ENCODE measurements at regions not wholly inside any gene's neighbourhood (a gene's known extent, or its start where the extent isn't known, plus 50 kb on each side); places are given as distances from the start of the nearest gene placed in this dataset.

DNA sequence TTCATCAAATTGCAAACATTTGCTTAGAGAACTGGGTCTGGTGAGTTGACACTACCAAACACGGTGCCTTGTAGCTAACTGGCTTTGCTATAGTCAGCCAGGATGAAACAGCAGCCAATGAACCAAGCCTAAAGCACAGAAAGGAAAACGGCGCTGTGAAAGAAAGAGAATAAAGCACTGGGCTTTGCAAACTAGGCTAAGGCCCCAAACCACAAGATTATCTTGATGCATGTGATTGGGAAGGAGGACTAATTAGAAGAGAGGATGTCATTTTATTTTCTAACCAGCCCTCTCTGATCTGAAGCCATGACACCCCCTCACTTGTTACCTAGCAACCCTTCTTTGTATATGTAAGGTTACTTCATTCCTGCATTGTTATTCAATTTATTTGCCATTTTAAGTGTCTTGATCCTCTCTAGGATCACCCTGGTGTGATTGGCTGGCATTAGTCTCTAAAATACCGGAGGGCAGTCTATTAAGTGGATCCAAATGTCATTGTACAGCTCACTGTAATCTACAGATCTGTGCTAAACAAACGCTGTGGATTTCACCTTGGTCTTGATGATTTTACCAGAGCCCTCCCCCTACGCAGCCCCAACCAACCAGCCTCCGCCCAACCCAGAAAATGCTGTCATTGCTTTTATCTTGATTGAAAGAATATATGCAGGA lies 395.4 kb upstream of the ACVR2A start:
- H3K9me3 ChIP-seq = no peaks in the 10 kb centered on the region
- TF ChIP-seq, protein P1, sequence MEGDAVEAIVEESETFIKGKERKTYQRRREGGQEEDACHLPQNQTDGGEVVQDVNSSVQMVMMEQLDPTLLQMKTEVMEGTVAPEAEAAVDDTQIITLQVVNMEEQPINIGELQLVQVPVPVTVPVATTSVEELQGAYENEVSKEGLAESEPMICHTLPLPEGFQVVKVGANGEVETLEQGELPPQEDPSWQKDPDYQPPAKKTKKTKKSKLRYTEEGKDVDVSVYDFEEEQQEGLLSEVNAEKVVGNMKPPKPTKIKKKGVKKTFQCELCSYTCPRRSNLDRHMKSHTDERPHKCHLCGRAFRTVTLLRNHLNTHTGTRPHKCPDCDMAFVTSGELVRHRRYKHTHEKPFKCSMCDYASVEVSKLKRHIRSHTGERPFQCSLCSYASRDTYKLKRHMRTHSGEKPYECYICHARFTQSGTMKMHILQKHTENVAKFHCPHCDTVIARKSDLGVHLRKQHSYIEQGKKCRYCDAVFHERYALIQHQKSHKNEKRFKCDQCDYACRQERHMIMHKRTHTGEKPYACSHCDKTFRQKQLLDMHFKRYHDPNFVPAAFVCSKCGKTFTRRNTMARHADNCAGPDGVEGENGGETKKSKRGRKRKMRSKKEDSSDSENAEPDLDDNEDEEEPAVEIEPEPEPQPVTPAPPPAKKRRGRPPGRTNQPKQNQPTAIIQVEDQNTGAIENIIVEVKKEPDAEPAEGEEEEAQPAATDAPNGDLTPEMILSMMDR (IDR thresholded peaks at IDR 0.05) = no peak
- no peak overlapping the region for H3K4me3 ChIP-seq
- ATAC-seq = peak; percentile 19
- H3K36me3 ChIP-seq (ENCODE audit: low read depth) = no peaks in the 10 kb centered on the region
- intact Hi-C loops (cut with DNase I, micrococcal nuclease) = no loop called here
- no peaks in the 10 kb centered on the region for H3K4me1 ChIP-seq (ENCODE audit: low read depth)
- DNase-seq = no peak

DNA sequence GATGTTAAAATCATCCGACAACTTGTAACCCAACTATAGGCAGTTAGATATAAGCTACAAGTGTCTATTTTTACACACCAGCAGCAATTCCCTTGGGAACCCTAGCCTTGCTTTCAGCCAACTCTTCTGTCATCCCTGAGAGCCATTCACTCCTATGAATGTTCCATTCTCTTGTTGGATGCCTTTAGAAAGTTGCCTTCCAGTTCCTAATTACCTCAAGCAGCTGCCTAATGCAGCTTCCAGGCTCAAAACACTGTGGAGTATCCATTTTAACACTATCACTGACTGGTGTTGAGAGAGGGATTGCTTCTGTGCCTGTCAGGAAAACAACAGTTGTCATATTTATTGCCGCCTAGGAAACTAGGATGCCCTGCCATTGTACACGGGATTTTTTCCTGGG lies 402.0 kb upstream of the ACVR2A start:
- Histone ChIP-seq H3K9me3 (no peaks in the 10 kb centered on the region), H3K4me3 (no peak overlapping the region), H3K36me3 (ENCODE audit: low read depth) (no peaks in the 10 kb centered on the region), H3K4me1 (ENCODE audit: low read depth) (no peaks in the 10 kb centered on the region)
- no peak for ATAC-seq
- TF ChIP-seq, protein P1 (IDR thresholded peaks at IDR 0.05) = no peak
- no peak for DNase-seq
- intact Hi-C loops (cut with DNase I, micrococcal nuclease) = no loop called here

DNA sequence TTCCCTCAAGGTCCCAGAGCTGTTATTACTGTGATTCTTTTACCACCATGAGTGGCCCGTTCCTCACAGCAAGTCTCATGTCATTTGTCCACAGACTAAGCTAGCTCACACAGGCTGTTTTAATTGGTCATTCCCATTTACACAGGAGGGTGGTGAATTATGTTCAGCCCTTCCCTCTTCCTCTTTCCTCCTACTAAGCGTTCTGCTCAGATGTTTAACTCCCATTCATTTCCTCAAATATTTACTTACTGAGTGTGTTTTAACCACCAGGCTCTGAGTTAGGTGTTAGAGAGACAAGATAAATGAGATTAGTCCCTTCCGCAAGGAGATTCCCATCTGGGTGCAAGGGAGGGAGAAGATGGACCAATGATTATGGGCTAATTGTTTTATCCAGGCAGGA lies 403.6 kb upstream of the ACVR2A start:
- no peaks in the 10 kb centered on the region for H3K4me1 ChIP-seq (ENCODE audit: low read depth)
- peak; percentile 83 for ATAC-seq
- intact Hi-C loops (cut with DNase I, micrococcal nuclease) = no loop called here
- DNase-seq = no peak
- TF ChIP-seq, protein P1 (IDR thresholded peaks at IDR 0.05) = no peak
- H3K36me3 ChIP-seq (ENCODE audit: low read depth) = no peaks in the 10 kb centered on the region
- no peaks in the 10 kb centered on the region for H3K9me3 ChIP-seq
- H3K4me3 ChIP-seq = no peak overlapping the region

DNA sequence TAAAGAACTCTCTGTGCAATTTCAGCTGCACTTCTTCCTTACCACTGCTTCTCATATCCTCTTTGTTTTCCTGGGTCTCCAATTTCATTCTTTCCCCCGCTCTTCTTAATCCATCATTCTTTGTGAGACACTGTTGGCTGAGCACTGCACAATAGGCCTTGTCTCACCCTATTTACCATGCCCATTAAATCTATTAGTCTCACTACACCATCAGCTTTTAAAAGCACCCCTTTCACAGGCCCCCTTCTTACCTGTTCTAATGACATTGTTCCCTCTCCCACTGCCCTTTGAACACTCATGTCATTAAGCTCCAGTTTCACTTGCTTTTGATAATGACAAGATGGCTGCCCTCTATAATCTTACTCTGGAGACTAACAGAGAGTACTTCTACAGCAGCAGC lies 404.1 kb upstream of the ACVR2A start:
- H3K4me3 ChIP-seq = no peak overlapping the region
- H3K36me3 ChIP-seq (ENCODE audit: low read depth) = no peaks in the 10 kb centered on the region
- peak; percentile 10 for ATAC-seq
- no peaks in the 10 kb centered on the region for H3K4me1 ChIP-seq (ENCODE audit: low read depth)
- TF ChIP-seq, protein P1 (IDR thresholded peaks at IDR 0.05) = no peak
- intact Hi-C loops (cut with DNase I, micrococcal nuclease) = no loop called here
- DNase-seq = no peak
- H3K9me3 ChIP-seq = no peaks in the 10 kb centered on the region

DNA sequence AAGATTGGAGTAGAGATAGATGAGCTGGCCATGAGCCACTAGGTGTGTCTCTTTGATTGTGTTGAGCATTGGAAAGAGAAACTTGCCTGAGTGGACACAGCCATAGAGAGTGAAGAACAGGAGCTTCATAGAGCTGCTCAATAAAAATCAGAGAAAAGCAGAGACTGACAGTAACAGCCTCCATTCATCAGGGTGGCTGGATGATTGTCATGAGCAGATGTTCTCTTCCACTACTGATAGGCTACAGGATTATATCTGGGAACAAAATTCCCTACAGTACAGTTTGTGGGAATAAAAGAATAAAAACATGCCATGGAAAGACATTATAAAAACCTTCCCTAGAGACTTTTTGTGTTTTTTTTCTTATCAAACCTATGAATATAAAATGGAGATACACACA lies 404.8 kb upstream of the ACVR2A start:
- intact Hi-C loops (cut with DNase I, micrococcal nuclease) = no loop called here
- no peaks in the 10 kb centered on the region for H3K9me3 ChIP-seq
- no peaks in the 10 kb centered on the region for H3K4me1 ChIP-seq (ENCODE audit: low read depth)
- peak; percentile 39 for ATAC-seq
- DNase-seq = no peak
- H3K36me3 ChIP-seq (ENCODE audit: low read depth) = no peaks in the 10 kb centered on the region
- TF ChIP-seq, protein P1 (IDR thresholded peaks at IDR 0.05) = no peak
- H3K4me3 ChIP-seq = no peak overlapping the region

DNA sequence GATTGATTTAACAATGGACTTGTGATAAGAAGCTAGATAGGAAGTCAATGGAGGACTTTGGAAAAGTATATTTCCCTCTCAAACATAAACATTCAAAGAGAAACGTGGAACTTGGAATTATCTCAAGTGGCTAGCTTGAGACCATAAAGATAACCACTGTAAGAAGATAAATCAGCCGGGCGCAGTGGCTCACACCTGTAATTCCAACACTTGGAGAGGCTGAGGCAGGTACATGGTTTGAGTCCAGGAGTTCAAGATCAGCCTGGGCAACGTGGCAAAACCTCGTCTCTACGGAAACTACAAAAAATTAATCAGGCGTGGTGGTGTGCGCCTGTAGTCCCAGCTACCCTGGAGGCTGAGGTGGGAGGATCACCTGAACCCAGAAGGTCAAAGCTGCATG lies 405.9 kb upstream of the ACVR2A start:
- ATAC-seq (peak; percentile 31), DNase-seq (no peak)
- intact Hi-C loops (cut with DNase I, micrococcal nuclease) = no loop called here
- H3K9me3 ChIP-seq = no peaks in the 10 kb centered on the region
- H3K4me3 ChIP-seq = no peak overlapping the region
- TF ChIP-seq, protein P1 (IDR thresholded peaks at IDR 0.05) = no peak
- no peaks in the 10 kb centered on the region for H3K36me3 ChIP-seq (ENCODE audit: low read depth)
- no peaks in the 10 kb centered on the region for H3K4me1 ChIP-seq (ENCODE audit: low read depth)

Measured in mucosa of descending colon (tissue), 3 donors.